ENCODE measurements at regions not wholly inside any gene's neighbourhood (a gene's known extent, or its start where the extent isn't known, plus 50 kb on each side); places are given as distances from the start of the nearest gene placed in this dataset.

GRCh38 chr7:26038201-26038990 lies 113.6 kb upstream of the NFE2L3 start:
- FAIRE-seq (no peak), DNase-seq (ENCODE audit: insufficient read length, low spot score) (no peak)

GRCh38 chr7:26040085-26040484 lies 111.9 kb upstream of the NFE2L3 start:
- FAIRE-seq (no peak), DNase-seq (ENCODE audit: insufficient read length, low spot score) (no peak)

- no peak for FAIRE-seq
- DNase-seq (ENCODE audit: insufficient read length, low spot score) = no peak
These were observed 109.8 kb upstream of the NFE2L3 start for GRCh38 chr7:26042237-26042636.

- no peak for DNase-seq (ENCODE audit: insufficient read length, low spot score)
These were observed 108.2 kb upstream of the NFE2L3 start for GRCh38 chr7:26043801-26044200.

GRCh38 chr7:26044320-26044719 lies 107.7 kb upstream of the NFE2L3 start:
- no peak for FAIRE-seq
- DNase-seq (ENCODE audit: insufficient read length, low spot score) = no peak

More at GRCh38 chr7:26043801-26044200, 108.2 kb upstream of the NFE2L3 start:
- FAIRE-seq = no peak

GRCh38 chr7:26046150-26046549 lies 105.8 kb upstream of the NFE2L3 start:
- DNase-seq (ENCODE audit: insufficient read length, low spot score) (no peak), FAIRE-seq (no peak)

- FAIRE-seq (no peak), DNase-seq (ENCODE audit: insufficient read length, low spot score) (no peak)
These were observed 105.1 kb upstream of the NFE2L3 start for GRCh38 chr7:26046878-26047277.

GRCh38 chr7:26048663-26049062 lies 103.3 kb upstream of the NFE2L3 start:
- FAIRE-seq = no peak

GRCh38 chr7:26049081-26049480 lies 102.9 kb upstream of the NFE2L3 start:
- DNase-seq (ENCODE audit: insufficient read length, low spot score) (no peak), FAIRE-seq (no peak)

More at GRCh38 chr7:26048663-26049062, 103.3 kb upstream of the NFE2L3 start:
- no peak for DNase-seq (ENCODE audit: insufficient read length, low spot score)

- FAIRE-seq (no peak), DNase-seq (ENCODE audit: insufficient read length, low spot score) (no peak)
These were observed 101.0 kb upstream of the NFE2L3 start for GRCh38 chr7:26051021-26051420.

GRCh38 chr7:26052706-26053105 lies 99.3 kb upstream of the NFE2L3 start:
- DNase-seq (ENCODE audit: insufficient read length, low spot score) (no peak), FAIRE-seq (no peak)

GRCh38 chr7:26054386-26054785 lies 97.6 kb upstream of the NFE2L3 start:
- DNase-seq (ENCODE audit: insufficient read length, low spot score) (no peak), FAIRE-seq (no peak)

GRCh38 chr7:26055241-26055640 lies 96.8 kb upstream of the NFE2L3 start:
- FAIRE-seq (no peak), DNase-seq (ENCODE audit: insufficient read length, low spot score) (no peak)

- no peak for FAIRE-seq
- DNase-seq (ENCODE audit: insufficient read length, low spot score) = no peak
These were observed 91.0 kb upstream of the NFE2L3 start for GRCh38 chr7:26060733-26061677.

GRCh38 chr7:26061678-26062603 lies 90.1 kb upstream of the NFE2L3 start:
- FAIRE-seq = no peak
- DNase-seq (ENCODE audit: insufficient read length, low spot score) = peak; percentile 49

GRCh38 chr7:26065652-26066051 lies 86.3 kb upstream of the NFE2L3 start:
- no peak for FAIRE-seq
- DNase-seq (ENCODE audit: insufficient read length, low spot score) = no peak

GRCh38 chr7:26066736-26067135 lies 85.3 kb upstream of the NFE2L3 start:
- no peak for DNase-seq (ENCODE audit: insufficient read length, low spot score)
- FAIRE-seq = no peak

GRCh38 chr7:26070290-26070689 lies 81.7 kb upstream of the NFE2L3 start:
- DNase-seq (ENCODE audit: insufficient read length, low spot score) (no peak), FAIRE-seq (no peak)

GRCh38 chr7:26071622-26072456 lies 80.2 kb upstream of the NFE2L3 start:
- DNase-seq (ENCODE audit: insufficient read length, low spot score) = no peak
- FAIRE-seq = no peak

GRCh38 chr7:26073041-26073440 lies 79.0 kb upstream of the NFE2L3 start:
- no peak for FAIRE-seq
- no peak for DNase-seq (ENCODE audit: insufficient read length, low spot score)

All from HTR-8/SVneo (cell line).